Myocyte (in vitro differentiated cells): ENCODE measurements at regions not wholly inside any gene's neighbourhood (a gene's known extent, or its start where the extent isn't known, plus 50 kb on each side); places are given as distances from the start of the nearest gene placed in this dataset.
"Not testable (repeated sequence)": the region's sequence is repeated elsewhere in the genome, so short reads cannot be mapped to it uniquely, and the experiment has no call there.

Experiments
- DNase-seq: peaks from one replicate; pipeline ENCODE4 v3.0.0-alpha.2; 2012; ENCODE audit warnings: low read depth

DNA sequence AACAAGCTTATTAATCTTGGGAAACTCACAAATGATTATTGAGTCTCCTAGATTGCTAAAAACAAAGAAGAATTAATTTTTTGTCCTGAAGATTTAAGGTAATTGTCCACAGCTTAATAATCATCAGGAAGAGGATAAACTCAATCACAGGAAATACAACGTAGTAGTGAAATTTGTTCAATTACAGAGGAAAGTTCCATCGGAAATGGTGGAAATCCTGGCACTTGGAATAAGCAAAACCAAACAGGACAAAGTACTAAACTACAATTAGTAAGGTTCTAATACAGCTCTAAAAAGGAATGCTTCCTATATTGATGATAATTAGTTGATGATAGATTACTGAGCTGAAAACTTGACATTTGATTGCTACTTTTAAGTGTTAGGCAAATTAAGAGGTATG, 485.4 kb downstream of the USP25 start:
- no peak for DNase-seq

DNA sequence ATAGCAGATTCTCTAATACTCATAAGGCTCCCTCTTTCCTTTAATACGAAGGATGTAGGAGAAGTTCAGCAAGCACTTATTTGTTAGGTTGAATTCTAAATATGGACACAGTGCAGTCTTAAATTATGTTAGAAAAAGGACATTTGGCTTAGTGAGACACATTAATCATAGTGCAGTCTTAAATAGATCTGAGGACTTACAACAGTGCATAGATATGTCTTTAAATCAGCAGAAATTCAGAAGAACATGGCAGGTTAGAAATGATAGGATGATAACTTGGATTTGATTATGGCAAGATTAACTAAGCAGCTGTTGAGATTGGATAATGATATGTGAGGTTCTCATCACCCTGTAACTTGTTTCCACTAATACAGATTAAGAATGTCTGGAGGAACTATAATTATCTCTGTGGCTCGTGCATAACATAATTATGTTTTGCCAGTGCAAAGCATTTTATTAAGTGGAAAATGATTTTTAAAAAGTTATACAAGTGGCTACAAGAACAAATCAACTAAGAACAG, 485.9 kb downstream of the USP25 start:
- no peak for DNase-seq

GRCh38 chr21:16216288-16216962, 486.6 kb downstream of the USP25 start:
- DNase-seq, result no peak

- no peak for DNase-seq
Measured at GRCh38 chr21:16218682-16219343, 489.0 kb downstream of the USP25 start.

DNA sequence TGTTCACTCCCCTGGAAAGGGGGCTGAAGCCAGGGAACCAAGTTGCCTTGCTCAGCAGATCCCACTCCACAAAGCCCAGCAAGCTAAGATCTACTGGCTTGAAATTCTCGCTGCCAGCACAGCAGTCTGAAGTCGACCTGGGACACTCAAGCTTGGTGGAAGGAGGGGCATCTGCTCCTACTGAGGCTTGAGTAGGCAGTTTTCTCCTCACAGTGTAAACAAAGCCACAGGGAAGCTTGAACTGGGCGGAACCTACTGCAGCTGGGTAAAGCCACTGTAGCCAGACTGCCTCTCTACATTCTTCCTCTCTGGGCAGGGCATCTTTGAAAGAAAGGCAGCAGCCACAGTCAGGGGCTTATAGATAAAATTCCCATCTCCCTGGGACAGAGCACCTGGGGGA, 495.0 kb downstream of the USP25 start:
- not testable (repeated sequence) for DNase-seq

DNA sequence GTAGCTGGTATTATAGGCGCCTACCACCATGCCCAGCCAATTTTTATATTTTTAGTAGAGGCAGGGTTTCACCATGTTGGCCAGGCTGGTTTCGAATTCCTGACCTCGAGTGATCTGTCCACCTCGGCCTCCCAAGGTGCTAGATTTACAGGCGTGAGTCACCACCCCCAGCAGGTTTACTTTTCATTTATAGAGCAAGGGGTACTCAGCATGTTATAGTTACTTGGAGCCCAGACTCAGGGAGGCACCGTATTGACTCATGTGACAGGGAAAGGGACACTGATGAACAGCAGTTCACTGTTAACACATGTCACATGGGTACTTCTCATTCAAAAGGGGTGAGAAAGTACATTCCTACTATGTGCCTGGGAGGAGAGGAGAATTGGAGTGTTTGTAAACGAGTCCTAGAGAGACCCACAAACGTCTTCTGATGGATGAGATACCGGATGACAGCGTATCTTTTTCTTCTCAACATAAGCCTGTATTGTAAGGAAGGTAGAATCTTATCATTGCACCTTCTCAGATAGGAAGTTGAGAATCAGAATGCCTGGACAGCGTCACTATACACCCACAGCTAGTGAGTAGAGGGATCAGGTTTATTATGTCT, 510.0 kb downstream of the USP25 start:
- DNase-seq, result no peak

DNA sequence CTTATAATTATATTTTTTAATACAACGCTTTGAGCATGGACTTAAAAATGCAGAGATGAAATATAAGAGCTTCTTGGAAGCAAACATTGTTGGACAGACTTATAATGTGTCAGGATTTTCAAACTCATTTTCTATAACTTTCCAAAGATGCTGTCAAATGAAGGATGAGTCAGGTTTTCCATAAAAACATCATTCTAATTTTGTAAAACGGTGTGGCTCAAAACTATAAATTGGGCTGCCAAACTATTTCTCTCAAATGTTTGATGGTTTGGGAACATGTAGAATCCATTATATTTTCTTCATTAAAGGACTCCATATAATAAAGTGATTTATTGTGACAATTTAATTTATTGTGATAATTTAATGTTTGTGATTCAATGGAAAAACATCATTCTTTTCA, 511.2 kb downstream of the USP25 start:
- DNase-seq, result no peak

- DNase-seq, result no peak
Measured at GRCh38 chr21:16241479-16241963, 511.7 kb downstream of the USP25 start.

GRCh38 chr21:16243396-16243795, 513.6 kb downstream of the USP25 start:
- DNase-seq, result no peak

DNA sequence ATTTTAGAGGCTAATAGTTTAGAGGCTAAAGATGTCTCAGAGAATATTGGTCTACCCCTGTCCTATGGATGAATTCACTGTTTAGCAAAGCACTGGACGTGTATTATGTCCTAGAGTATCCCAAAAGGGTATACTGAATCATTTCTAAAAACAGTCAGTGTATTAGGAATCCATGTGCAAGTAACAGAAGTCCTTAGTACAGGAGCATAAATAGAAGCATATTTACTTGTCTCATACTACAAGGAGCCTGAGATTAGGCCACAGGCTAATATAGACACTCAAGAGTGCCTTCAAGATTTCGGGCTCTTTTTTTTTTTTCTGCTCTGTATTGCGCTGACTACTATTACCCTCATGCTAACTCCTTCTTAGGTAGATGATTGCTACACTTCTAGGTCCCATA, 518.9 kb downstream of the USP25 start:
- DNase-seq, result no peak

DNA sequence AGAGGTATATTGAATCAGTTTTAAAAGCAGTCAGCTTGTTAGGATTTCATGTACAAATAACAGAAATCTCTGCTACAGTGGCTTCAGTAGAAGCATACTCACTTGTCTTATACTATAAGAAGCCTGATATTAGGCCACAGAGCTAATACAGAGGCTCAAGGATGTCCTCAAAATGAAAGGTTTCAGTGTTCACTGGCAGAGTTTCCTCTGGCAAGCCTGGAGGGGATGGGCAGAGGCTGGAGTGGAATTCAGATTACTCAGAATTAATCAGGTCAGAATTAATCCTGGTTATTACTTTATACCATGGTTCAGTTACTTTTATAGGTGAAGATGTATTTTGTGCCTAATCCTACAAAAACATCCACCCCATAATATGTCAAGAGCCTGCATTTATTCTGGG, 520.5 kb downstream of the USP25 start:
- no peak for DNase-seq

DNA sequence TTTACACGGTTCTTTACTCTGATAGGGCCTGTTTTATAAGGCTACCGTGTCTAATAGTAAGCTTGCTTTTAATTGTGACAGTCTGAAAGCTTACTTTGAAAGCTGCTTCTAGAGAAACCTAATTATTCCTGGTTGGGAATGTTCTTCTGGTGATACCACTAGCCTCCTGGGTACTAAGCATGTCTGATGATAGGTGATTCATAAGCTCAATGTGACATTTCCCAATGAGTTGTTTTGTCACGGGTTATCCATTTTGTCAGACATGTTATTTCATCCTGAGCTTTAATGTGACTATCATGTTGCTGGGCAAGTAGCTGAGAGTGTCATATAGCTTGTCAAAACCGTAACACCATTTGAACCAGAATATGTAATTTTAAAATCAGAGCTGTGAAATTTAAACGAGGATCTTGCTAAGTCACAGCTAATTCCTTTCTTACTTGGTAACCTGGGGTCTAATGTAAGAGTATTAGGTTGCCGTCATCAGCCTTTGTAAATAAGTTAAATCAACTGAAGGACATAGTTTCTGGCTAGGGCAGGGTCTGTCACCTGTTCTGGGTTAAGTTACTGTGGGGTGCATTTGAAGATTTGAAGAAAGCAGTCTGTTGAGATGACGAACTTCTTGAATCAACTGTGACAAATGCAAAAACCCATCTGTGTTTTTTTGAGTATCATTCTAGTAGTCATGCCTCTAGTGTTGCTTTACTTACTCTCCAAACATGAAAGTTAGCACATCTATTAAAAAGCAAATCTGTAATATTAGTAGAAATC, 529.2 kb downstream of the USP25 start:
- DNase-seq, result no peak

DNA sequence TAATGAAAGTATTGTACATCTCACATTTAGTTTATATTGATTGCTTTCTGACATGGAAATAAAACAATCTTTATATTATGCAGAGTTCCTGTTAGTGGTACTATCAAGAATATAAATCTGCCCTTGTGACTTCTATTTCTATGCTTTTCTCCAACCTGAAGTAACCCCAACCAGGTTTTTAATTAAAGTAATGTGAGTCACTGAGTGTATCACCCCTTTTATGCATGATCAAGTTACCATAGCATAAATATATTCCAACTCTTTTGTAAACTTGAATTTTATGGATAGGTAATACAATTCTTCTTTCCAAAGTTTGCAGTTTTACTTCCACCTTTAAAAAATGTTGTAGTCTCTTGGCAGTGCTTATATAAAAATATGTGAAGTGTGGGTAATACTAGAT, 532.3 kb downstream of the USP25 start:
- DNase-seq, result no peak

DNA sequence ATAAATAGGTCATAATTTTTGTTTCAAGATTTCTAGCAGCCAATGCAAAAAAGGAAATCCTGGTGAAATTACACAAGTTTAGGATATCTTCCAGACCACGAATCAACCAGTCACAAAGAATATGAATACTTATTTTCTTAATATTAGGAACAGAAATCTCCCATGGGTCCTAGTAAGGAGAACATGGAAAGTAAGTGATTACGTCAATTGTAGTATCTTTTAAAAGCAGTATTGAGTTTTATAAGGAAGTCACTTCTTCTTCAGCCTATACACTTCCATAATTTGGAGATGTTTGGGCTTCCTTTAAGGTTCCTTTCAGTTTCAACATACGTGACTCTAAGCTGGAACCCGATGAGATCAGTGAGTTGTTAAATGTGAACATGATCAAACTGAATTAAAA, 534.5 kb downstream of the USP25 start:
- DNase-seq, result no peak

DNA sequence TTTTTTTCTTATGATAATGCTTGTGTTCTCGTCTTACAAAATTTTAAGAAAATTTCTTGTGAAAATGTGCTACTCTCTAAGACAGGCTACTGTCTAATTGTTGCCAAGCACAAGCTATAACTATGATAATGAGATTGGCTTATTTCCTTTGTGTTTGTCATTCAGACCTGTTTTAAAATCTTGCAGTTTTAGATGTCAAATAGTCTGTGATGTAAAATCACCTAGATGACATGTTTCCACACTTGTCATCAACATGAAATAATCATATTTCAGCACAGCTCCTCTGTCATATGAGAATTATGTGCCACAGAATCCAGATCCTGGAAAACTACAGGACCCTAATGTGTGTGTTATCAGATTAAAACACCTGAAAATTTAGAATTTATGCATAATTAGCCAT, 539.7 kb downstream of the USP25 start:
- DNase-seq, result no peak

DNA sequence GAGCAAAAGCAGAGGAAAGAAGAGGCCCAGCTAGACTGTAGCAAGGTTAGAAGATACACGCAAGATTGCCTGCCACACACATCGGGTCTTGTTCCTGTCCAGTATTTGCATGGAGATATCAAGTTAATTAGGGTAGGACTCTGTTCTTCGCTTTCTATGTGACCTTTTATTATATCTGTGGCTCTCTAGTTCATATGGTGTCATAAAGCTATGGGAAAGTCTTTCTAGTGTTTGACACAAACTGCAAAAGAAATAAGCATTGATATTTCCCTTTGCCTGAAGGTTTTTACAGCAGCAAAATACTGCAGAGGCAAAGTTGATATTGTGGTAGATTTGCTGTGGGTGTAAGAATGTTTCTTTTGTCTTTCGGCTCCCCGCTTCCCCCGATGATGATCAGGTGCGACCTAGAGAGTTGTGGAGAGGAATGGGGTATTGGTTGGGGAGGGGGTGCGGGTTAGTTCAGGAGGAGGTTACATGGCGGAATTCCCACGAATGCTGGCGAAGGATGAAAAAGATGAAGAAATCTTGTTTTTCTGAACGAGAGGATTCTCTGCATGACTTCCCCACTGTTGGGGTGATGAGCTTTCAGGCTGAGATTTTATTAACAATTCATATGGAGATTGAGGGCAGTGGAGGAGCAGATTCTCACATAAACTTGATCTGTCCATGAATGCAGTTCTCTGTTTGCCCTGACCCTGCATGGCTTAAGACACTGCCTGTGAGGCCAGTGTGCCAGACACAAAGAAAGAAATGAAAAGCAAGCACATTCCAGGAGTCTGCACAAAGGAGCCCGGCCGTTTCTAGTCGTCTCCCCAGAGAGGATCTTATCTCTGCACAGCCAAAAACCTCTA, 550.2 kb downstream of the USP25 start:
- peak; percentile 45 for DNase-seq

GRCh38 chr21:16280686-16281091, 550.9 kb downstream of the USP25 start:
- no peak for DNase-seq

DNA sequence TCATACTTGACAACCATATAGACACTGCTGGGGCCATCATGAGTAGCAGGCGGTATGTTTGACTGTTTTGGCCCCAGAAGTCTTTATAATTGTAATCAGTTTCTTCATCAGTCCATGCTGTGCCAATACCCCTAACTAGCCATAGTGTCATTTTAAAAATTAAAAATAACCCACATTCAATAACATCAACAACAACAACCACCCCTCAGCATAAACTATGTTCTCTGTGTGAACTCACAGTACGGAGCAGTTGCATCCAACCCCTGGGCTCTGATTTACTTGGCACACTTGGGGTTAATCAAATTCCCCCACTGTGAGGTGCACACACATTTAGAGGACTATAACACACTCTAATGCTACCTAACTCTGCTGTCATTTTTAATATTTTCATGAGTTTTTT, 553.7 kb downstream of the USP25 start:
- no peak for DNase-seq

GRCh38 chr21:16285605-16286126, 555.9 kb downstream of the USP25 start:
- DNase-seq, result no peak

- no peak for DNase-seq
Measured at GRCh38 chr21:16287046-16287445, 557.3 kb downstream of the USP25 start.
